ENCODE measurements at regions not wholly inside any gene's neighbourhood (a gene's known extent, or its start where the extent isn't known, plus 50 kb on each side); places are given as distances from the start of the nearest gene placed in this dataset.

DNA sequence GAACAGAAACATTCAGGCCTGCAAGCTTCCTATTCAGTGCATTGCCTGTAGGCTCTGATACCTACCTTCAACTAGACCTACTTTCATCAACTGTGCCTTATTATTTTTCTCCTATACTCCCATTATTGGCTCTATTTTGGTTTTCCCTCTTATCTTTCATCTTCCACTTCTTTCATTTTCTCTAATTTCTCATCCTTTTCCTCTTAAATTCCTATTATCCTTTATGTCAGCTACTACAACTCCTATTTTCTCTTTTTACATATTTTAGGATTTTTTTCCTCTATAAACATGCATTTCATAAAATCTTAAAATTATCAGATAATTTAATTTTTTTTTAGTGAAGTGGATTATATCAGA, 61.6 kb upstream of the PRDM8 start:
- no peak for DNase-seq (ENCODE audit: low read depth)
- TF ChIP-seq POLR2A (IDR thresholded peaks at IDR 0.05; ENCODE audit: extremely low read depth, insufficient read length), result no peak
- no peak overlapping the region for H3K4me3 ChIP-seq (ENCODE audit: low read depth, low read length)

DNA sequence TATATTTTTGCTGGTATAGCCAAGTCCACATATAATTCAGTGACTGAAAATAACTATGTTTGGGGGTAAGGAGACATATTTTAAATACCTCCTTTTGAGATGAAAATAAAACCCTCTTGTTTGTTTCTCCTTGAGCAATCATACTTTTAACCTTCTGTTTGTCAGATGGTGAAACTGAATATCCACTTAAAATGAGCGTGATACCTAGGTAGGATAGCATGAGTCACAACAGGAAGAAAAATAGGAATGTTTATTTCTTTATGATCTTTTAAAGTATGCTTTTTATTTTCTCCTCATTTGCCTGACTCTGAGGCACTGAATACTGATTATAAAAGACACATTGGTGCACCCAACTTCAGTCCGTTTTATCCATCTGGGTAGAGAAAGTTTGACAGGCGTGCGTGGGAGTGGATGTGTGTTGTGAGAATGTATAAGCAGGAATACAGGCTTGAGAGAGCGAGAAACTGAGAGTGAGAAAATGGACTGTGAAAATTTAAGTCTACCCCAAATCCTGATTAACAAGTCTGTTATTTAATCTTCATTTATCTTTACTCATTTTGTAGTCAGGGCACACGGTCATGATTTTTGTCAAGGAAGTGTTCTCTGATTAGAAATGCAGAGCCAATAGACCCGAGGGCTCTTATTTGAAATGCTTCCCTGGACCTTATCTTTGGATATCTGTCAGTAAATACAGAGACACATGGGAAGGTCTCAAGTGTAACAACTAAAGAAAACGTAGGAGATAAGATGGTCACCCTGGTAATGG, 62.1 kb upstream of the ANTXR2 start:
- no peak overlapping the region for H3K4me3 ChIP-seq (ENCODE audit: low read depth, low read length)
- TF ChIP-seq, protein P1, sequence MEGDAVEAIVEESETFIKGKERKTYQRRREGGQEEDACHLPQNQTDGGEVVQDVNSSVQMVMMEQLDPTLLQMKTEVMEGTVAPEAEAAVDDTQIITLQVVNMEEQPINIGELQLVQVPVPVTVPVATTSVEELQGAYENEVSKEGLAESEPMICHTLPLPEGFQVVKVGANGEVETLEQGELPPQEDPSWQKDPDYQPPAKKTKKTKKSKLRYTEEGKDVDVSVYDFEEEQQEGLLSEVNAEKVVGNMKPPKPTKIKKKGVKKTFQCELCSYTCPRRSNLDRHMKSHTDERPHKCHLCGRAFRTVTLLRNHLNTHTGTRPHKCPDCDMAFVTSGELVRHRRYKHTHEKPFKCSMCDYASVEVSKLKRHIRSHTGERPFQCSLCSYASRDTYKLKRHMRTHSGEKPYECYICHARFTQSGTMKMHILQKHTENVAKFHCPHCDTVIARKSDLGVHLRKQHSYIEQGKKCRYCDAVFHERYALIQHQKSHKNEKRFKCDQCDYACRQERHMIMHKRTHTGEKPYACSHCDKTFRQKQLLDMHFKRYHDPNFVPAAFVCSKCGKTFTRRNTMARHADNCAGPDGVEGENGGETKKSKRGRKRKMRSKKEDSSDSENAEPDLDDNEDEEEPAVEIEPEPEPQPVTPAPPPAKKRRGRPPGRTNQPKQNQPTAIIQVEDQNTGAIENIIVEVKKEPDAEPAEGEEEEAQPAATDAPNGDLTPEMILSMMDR (IDR thresholded peaks at IDR 0.05; ENCODE audit: low read depth, low read length), result no peak
- peak; percentile 45 for DNase-seq (ENCODE audit: low read depth)

DNA sequence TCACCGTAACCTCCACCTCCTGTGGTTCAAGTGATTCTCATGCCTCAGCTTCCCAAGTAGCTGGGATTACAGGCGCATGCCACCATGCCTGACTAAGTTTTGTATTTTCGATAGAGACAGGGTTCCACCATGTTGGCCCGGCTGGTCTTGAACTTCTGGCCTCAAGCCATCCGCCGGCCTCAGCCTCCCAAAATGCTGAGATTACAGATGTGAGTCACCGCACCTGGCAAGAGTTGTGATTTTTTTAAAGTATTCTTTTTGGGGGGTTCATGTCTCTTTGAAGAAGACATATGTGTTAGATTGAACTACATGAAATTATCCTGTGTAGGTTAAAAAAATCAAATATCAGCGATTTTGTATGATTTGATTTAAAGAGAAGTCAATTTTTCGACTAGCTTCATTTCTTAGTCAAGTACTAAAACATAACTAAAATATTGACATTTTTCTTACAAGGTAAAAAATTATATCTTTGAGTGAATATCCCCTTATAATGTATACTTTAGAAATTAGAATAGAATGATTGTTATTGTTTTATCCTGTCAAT, 60.3 kb upstream of the ANTXR2 start:
- no peak overlapping the region for H3K4me3 ChIP-seq (ENCODE audit: low read depth, low read length)
- TF ChIP-seq MYC (IDR thresholded peaks at IDR 0.05; ENCODE audit: low read depth, low read length), result no peak
- TF ChIP-seq POLR2A (IDR thresholded peaks at IDR 0.05; ENCODE audit: extremely low read depth, insufficient read length), result no peak
- TF ChIP-seq, protein P1 (IDR thresholded peaks at IDR 0.05; ENCODE audit: low read depth, low read length), result no peak
- TF ChIP-seq, protein P2, sequence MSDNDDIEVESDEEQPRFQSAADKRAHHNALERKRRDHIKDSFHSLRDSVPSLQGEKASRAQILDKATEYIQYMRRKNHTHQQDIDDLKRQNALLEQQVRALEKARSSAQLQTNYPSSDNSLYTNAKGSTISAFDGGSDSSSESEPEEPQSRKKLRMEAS (IDR thresholded peaks at IDR 0.05; ENCODE audit: low read depth, low read length), result no peak
- no peak for DNase-seq (ENCODE audit: low read depth)

DNA sequence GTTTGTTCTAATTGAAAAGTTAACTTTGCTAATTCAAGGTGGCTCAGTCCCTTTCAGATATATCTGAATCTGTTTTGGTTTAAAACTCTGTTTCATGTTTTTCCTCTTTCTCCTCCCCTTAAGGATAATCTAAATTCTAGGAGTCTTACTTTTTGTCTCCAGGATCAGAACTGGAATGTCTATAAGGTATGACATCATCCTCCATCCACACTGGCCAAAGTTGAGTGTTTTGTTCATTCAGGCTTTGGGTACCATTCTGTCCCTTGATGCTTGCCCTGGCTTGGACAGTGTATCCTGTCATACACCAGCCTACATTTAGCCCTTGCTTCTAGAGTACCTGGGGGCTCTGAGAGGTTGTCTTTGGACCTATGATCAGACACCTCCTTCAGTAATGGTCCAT, 56.8 kb upstream of the ANTXR2 start:
- DNase-seq (ENCODE audit: low read depth), result no peak
- H3K4me3 ChIP-seq (ENCODE audit: low read depth, low read length), result no peak overlapping the region
- TF ChIP-seq, protein P2 (IDR thresholded peaks at IDR 0.05; ENCODE audit: low read depth, low read length), result no peak
- no peak for TF ChIP-seq POLR2A (IDR thresholded peaks at IDR 0.05; ENCODE audit: extremely low read depth, insufficient read length)
- no peak for TF ChIP-seq MYC (IDR thresholded peaks at IDR 0.05; ENCODE audit: low read depth, low read length)
- TF ChIP-seq, protein P1 (IDR thresholded peaks at IDR 0.05; ENCODE audit: low read depth, low read length), result no peak

DNA sequence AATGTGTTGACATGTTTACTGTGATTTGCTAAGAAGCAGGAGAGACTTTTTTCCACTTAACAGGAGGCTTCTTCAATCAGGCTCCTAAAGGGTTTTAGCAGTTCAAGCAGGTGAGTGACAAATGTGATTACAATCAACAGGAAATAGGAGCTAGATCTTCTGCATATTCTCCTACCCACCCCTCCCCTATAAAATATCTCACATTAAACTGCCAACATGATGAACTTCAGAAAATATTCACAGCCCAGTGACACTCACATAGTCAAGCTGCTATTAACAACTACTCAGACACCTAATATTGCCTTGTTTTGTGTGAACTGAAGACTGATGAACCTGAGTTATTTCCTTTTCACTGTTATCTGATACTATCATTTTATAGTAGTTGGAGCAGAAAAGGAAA, 55.9 kb upstream of the ANTXR2 start:
- peak; percentile 42 for DNase-seq (ENCODE audit: low read depth)
- H3K4me3 ChIP-seq (ENCODE audit: low read depth, low read length), result peak overlapping the region; percentile 55
- TF ChIP-seq, protein P1 (IDR thresholded peaks at IDR 0.05; ENCODE audit: low read depth, low read length), result no peak
- TF ChIP-seq, protein P2 (IDR thresholded peaks at IDR 0.05; ENCODE audit: low read depth, low read length), result no peak
- TF ChIP-seq MYC (IDR thresholded peaks at IDR 0.05; ENCODE audit: low read depth, low read length) (no peak), POLR2A (IDR thresholded peaks at IDR 0.05; ENCODE audit: extremely low read depth, insufficient read length) (no peak)

DNA sequence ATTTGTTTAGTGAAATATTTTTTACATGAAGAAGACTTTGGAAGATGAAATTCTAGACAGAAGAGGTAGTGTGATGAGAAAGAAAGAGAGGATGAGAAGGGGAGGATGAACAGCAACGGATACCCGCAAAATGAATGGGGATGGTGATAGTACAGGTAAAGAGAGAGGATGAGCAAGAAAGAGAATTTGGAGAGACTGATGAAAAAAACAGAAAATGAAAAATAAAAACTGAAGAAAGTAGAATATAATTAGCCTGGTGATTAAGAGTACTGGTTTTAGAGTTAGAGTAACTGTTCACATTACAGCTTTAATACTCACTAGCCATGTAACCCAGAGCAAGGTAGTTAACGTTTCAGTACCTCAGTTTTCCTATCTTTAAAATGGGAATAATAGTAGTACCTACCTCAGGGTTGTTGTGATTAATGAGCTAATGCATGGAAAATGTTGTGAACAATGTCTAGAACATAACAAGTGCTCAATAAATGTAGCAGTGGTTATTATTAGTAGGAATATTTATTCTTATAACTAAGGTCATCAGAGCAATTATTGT, 54.9 kb upstream of the ANTXR2 start:
- no peak for TF ChIP-seq POLR2A (IDR thresholded peaks at IDR 0.05; ENCODE audit: extremely low read depth, insufficient read length)
- TF ChIP-seq, protein P2 (IDR thresholded peaks at IDR 0.05; ENCODE audit: low read depth, low read length), result no peak
- TF ChIP-seq MYC (IDR thresholded peaks at IDR 0.05; ENCODE audit: low read depth, low read length), result no peak
- TF ChIP-seq, protein P1 (IDR thresholded peaks at IDR 0.05; ENCODE audit: low read depth, low read length), result no peak
- peak overlapping the region; percentile 55 for H3K4me3 ChIP-seq (ENCODE audit: low read depth, low read length)
- no peak for DNase-seq (ENCODE audit: low read depth)

Data from NB4 (cell line).